Activated CD4-positive, alpha-beta memory T cell treated with anti-CD3 and anti-CD28 coated beads for 36 hours (primary cell): ENCODE measurements at regions not wholly inside any gene's neighbourhood (a gene's known extent, or its start where the extent isn't known, plus 50 kb on each side); places are given as distances from the start of the nearest gene placed in this dataset.

Experiments
- CTCF ChIA-PET: fragments of 350-600 bp; sonication (Branson Sonifier 250); formaldehyde crosslinking; loops from one replicate; lab custom pipeline; 2021; ENCODE audit warnings: antibody characterized with exemption, inconsistent platforms; lab: Charles Lee
- POLR2A ChIA-PET: fragments of 350-600 bp; sonication (Branson Sonifier 250); formaldehyde crosslinking; loops from one replicate; lab custom pipeline; 2021; ENCODE audit warnings: antibody characterized with exemption; lab: Charles Lee
- DNase-seq: peaks from one replicate; pipeline ENCODE4 v3.0.0-alpha.2; 2020
- H3K27ac Mint-ChIP-seq: one replicate; pipeline ENCODE4 v1.8.0; 2021; ENCODE audit warnings: mixed read lengths
- H3K27me3 Mint-ChIP-seq: one replicate; pipeline ENCODE4 v1.8.0; 2021; ENCODE audit warnings: mixed read lengths
- H3K36me3 Mint-ChIP-seq: one replicate; pipeline ENCODE4 v1.8.0; 2021; ENCODE audit warnings: mixed read lengths
- H3K4me1 Mint-ChIP-seq: one replicate; pipeline ENCODE4 v1.8.0; 2021; ENCODE audit warnings: low read depth, mixed read lengths
- H3K4me3 Mint-ChIP-seq: one replicate; pipeline ENCODE4 v1.8.0; 2021; ENCODE audit warnings: mild to moderate bottlenecking, mixed read lengths
- H3K9me3 Mint-ChIP-seq: one replicate; pipeline ENCODE4 v1.8.0; 2021; ENCODE audit warnings: mixed read lengths
- intact Hi-C: fragments of 100-400 bp; cut with micrococcal nuclease; formaldehyde crosslinking; loops from one replicate; pipeline ENCODE4 v1.15.1; 2023

- Mint-ChIP-seq H3K4me3 (no peak overlapping the region), H3K9me3 (no peaks in the 10 kb centered on the region), H3K27ac (no peak overlapping the region), H3K36me3 (no peaks in the 10 kb centered on the region), H3K4me1 (peaks cover 5% of the 10 kb centered on the region), H3K27me3 (peaks cover 5% of the 10 kb centered on the region)
- no peak for DNase-seq
- CTCF ChIA-PET = no interaction called here
- intact Hi-C loops = no loop called here
- POLR2A ChIA-PET = no interaction called here
Observed at GRCh38 chr20:52921340-52921739, 50.8 kb upstream of the TSHZ2 start.

GRCh38 chr20:52918311-52918710, 53.8 kb upstream of the TSHZ2 start:
- CTCF ChIA-PET = no interaction called here
- intact Hi-C loops = no loop called here
- POLR2A ChIA-PET = no interaction called here
- peaks cover 2% of the 10 kb centered on the region for H3K4me1 Mint-ChIP-seq
- H3K36me3 Mint-ChIP-seq = peaks cover 2% of the 10 kb centered on the region
- no peak overlapping the region for H3K27ac Mint-ChIP-seq
- H3K9me3 Mint-ChIP-seq = peaks cover 16% of the 10 kb centered on the region
- H3K27me3 Mint-ChIP-seq = peaks cover 7% of the 10 kb centered on the region
- H3K4me3 Mint-ChIP-seq = no peak overlapping the region
- no peak for DNase-seq

- no peak overlapping the region for H3K4me3 Mint-ChIP-seq
- H3K27me3 Mint-ChIP-seq = peaks cover 2% of the 10 kb centered on the region
- ChIA-PET CTCF (no interaction called here), POLR2A (no interaction called here)
- no peak for DNase-seq
- H3K36me3 Mint-ChIP-seq = peaks cover 2% of the 10 kb centered on the region
- H3K27ac Mint-ChIP-seq = no peak overlapping the region
- intact Hi-C loops = no loop called here
- peaks cover 16% of the 10 kb centered on the region for H3K9me3 Mint-ChIP-seq
- H3K4me1 Mint-ChIP-seq = no peaks in the 10 kb centered on the region
Observed at GRCh38 chr20:52915564-52915963, 56.6 kb upstream of the TSHZ2 start.

- Mint-ChIP-seq H3K4me3 (no peak overlapping the region), H3K4me1 (no peaks in the 10 kb centered on the region), H3K36me3 (peaks cover 2% of the 10 kb centered on the region), H3K27me3 (peaks cover 2% of the 10 kb centered on the region), H3K9me3 (peaks cover 16% of the 10 kb centered on the region), H3K27ac (no peak overlapping the region)
- ChIA-PET POLR2A (no interaction called here), CTCF (no interaction called here)
- intact Hi-C loops = no loop called here
- DNase-seq = no peak
Observed at GRCh38 chr20:52914870-52915269, 57.3 kb upstream of the TSHZ2 start.

- H3K27me3 Mint-ChIP-seq = peaks cover 2% of the 10 kb centered on the region
- ChIA-PET POLR2A (no interaction called here), CTCF (interaction anchor here (0.6 kb wide), 1 partner anchor 91 kb away, joined by 3 read pairs; no protein-coding TSS in a partner anchor)
- H3K4me1 Mint-ChIP-seq = no peaks in the 10 kb centered on the region
- no peak for DNase-seq
- H3K9me3 Mint-ChIP-seq = peaks cover 16% of the 10 kb centered on the region
- no peak overlapping the region for H3K27ac Mint-ChIP-seq
- H3K4me3 Mint-ChIP-seq = no peak overlapping the region
- intact Hi-C loops = no loop called here
- H3K36me3 Mint-ChIP-seq = peaks cover 2% of the 10 kb centered on the region
Observed at GRCh38 chr20:52913650-52914387, 58.3 kb upstream of the TSHZ2 start.

- intact Hi-C loops = no loop called here
- DNase-seq = no peak
- Mint-ChIP-seq H3K9me3 (no peaks in the 10 kb centered on the region), H3K4me3 (no peak overlapping the region), H3K27me3 (peaks cover 5% of the 10 kb centered on the region), H3K27ac (no peak overlapping the region), H3K36me3 (no peaks in the 10 kb centered on the region), H3K4me1 (no peaks in the 10 kb centered on the region)
- CTCF ChIA-PET = no interaction called here
- POLR2A ChIA-PET = no interaction called here
Observed at GRCh38 chr20:52905241-52905994, 66.7 kb upstream of the TSHZ2 start.

GRCh38 chr20:52904837-52905236, 67.3 kb upstream of the TSHZ2 start:
- CTCF ChIA-PET = no interaction called here
- H3K9me3 Mint-ChIP-seq = no peaks in the 10 kb centered on the region
- no peaks in the 10 kb centered on the region for H3K4me1 Mint-ChIP-seq
- no peak overlapping the region for H3K27ac Mint-ChIP-seq
- intact Hi-C loops = no loop called here
- H3K36me3 Mint-ChIP-seq = no peaks in the 10 kb centered on the region
- POLR2A ChIA-PET = no interaction called here
- no peak overlapping the region for H3K4me3 Mint-ChIP-seq
- no peak for DNase-seq
- peaks cover 5% of the 10 kb centered on the region for H3K27me3 Mint-ChIP-seq

GRCh38 chr20:52899041-52899608, 73.0 kb upstream of the TSHZ2 start:
- Mint-ChIP-seq H3K4me3 (no peak overlapping the region), H3K27ac (no peak overlapping the region), H3K4me1 (peaks cover 6% of the 10 kb centered on the region), H3K36me3 (no peaks in the 10 kb centered on the region), H3K27me3 (peaks cover 11% of the 10 kb centered on the region), H3K9me3 (no peaks in the 10 kb centered on the region)
- CTCF ChIA-PET = no interaction called here
- POLR2A ChIA-PET = no interaction called here
- no peak for DNase-seq
- intact Hi-C loops = no loop called here

- Mint-ChIP-seq H3K4me3 (no peak overlapping the region), H3K9me3 (no peaks in the 10 kb centered on the region), H3K4me1 (peaks cover 6% of the 10 kb centered on the region), H3K36me3 (no peaks in the 10 kb centered on the region), H3K27me3 (peaks cover 6% of the 10 kb centered on the region), H3K27ac (no peak overlapping the region)
- CTCF ChIA-PET = no interaction called here
- DNase-seq = no peak
- intact Hi-C loops = no loop called here
- POLR2A ChIA-PET = no interaction called here
Observed at GRCh38 chr20:52896348-52896747, 75.8 kb upstream of the TSHZ2 start.

GRCh38 chr20:52895701-52896100, 76.5 kb upstream of the TSHZ2 start:
- no peaks in the 10 kb centered on the region for H3K36me3 Mint-ChIP-seq
- H3K9me3 Mint-ChIP-seq = no peaks in the 10 kb centered on the region
- no peak for DNase-seq

GRCh38 chr20:52895235-52895634, 76.9 kb upstream of the TSHZ2 start:
- H3K27ac Mint-ChIP-seq = no peak overlapping the region
- CTCF ChIA-PET = no interaction called here
- peaks cover 6% of the 10 kb centered on the region for H3K4me1 Mint-ChIP-seq
- no peak for DNase-seq
- H3K4me3 Mint-ChIP-seq = no peak overlapping the region
- no peaks in the 10 kb centered on the region for H3K36me3 Mint-ChIP-seq
- peaks cover 6% of the 10 kb centered on the region for H3K27me3 Mint-ChIP-seq
- POLR2A ChIA-PET = no interaction called here
- H3K9me3 Mint-ChIP-seq = no peaks in the 10 kb centered on the region
- intact Hi-C loops = no loop called here

More at GRCh38 chr20:52895701-52896100, 76.5 kb upstream of the TSHZ2 start:
- ChIA-PET CTCF (no interaction called here), POLR2A (no interaction called here)
- Mint-ChIP-seq H3K27me3 (peaks cover 6% of the 10 kb centered on the region), H3K27ac (no peak overlapping the region), H3K4me1 (peaks cover 6% of the 10 kb centered on the region), H3K4me3 (no peak overlapping the region)
- intact Hi-C loops = no loop called here

GRCh38 chr20:52893498-52893897, 78.7 kb upstream of the TSHZ2 start:
- CTCF ChIA-PET = interaction anchor here (0.6 kb wide), 1 partner anchor 1228 kb away, joined by 4 read pairs; no protein-coding TSS in a partner anchor
- H3K4me3 Mint-ChIP-seq = no peak overlapping the region
- H3K27ac Mint-ChIP-seq = no peak overlapping the region
- no peak for DNase-seq
- H3K4me1 Mint-ChIP-seq = peaks cover 6% of the 10 kb centered on the region
- H3K27me3 Mint-ChIP-seq = peaks cover 6% of the 10 kb centered on the region
- no peaks in the 10 kb centered on the region for H3K9me3 Mint-ChIP-seq
- intact Hi-C loops = no loop called here
- H3K36me3 Mint-ChIP-seq = no peaks in the 10 kb centered on the region
- POLR2A ChIA-PET = no interaction called here
